H1 (cell line): ENCODE measurements at regions not wholly inside any gene's neighbourhood (a gene's known extent, or its start where the extent isn't known, plus 50 kb on each side); places are given as distances from the start of the nearest gene placed in this dataset.

ENCODE experiments used
- EZH2 ChIP-seq: fragments of 200-600 bp; sonication (generic); IDR thresholded peaks from 2 replicates; pipeline ENCODE4 v1.7.1; 2012; ENCODE audit warnings: low read depth, mild to moderate bottlenecking, moderate library complexity, low read length, inconsistent platforms; ENCODE audit not compliant: severe bottlenecking
- RNF2 ChIP-seq: fragments of 200-900, 300-1000 bp; sonication (generic); IDR thresholded peaks from 2 replicates; pipeline ENCODE4 v1.7.1; 2016; ENCODE audit warnings: borderline replicate concordance, low read depth, mild to moderate bottlenecking, antibody characterized with exemption, low read length; ENCODE audit not compliant: poor library complexity, severe bottlenecking; ENCODE audit errors: missing control alignments
- TF ChIP-seq, protein P1 (sequence below): IDR thresholded peaks from 2 replicates; pipeline ENCODE4 v1.6.1; 2012; ENCODE audit warnings: low read length, inconsistent platforms

GRCh38 chr21:18931237-18931636 is 527.7 kb upstream of the TMPRSS15 start (continued):
- TF ChIP-seq, protein P1, sequence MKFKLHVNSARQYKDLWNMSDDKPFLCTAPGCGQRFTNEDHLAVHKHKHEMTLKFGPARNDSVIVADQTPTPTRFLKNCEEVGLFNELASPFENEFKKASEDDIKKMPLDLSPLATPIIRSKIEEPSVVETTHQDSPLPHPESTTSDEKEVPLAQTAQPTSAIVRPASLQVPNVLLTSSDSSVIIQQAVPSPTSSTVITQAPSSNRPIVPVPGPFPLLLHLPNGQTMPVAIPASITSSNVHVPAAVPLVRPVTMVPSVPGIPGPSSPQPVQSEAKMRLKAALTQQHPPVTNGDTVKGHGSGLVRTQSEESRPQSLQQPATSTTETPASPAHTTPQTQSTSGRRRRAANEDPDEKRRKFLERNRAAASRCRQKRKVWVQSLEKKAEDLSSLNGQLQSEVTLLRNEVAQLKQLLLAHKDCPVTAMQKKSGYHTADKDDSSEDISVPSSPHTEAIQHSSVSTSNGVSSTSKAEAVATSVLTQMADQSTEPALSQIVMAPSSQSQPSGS: no peak
- TF ChIP-seq EZH2: no peak
- TF ChIP-seq RNF2: no peak
- TF ChIP-seq, all 59 proteins: peak for 0
